Epithelial cell of proximal tubule (primary cell): ENCODE measurements at regions not wholly inside any gene's neighbourhood (a gene's known extent, or its start where the extent isn't known, plus 50 kb on each side); places are given as distances from the start of the nearest gene placed in this dataset.

ENCODE experiments used
- DNase-seq: peaks from one replicate; pipeline ENCODE4 v3.0.0-alpha.2; 2011; ENCODE audit warnings: low read depth
- H3K4me3 ChIP-seq: 2 replicates; pipeline ENCODE4 v1.5.1; 2011; ENCODE audit warnings: low read depth, mild to moderate bottlenecking, low read length
- CTCF ChIP-seq: conservative IDR thresholded peaks from 2 replicates; pipeline ENCODE4 v1.5.1; 2012; ENCODE audit warnings: low read depth, mild to moderate bottlenecking, low read length

DNA sequence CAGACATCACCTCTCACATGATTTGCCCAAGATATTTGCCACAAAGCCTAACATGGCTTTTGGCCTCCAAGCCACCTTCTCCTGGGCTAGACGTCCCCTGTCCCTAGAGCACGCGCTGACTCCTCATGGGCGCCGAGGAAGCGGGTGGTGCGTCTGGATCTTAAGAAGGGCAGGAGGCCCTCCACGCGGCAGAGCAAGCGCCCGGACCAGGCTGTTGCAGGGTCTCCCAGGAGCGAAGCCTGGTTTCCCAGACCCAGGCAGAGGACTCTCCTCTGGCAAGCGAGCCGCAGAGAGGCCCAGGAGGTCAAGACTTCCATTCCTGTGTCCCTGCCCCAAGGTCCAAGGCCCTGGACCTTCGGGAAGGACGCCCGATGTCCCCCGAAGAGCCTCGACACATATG is 101.7 kb upstream of the TTC34 start:
- no peak for TF ChIP-seq CTCF
- no peak overlapping the region for H3K4me3 ChIP-seq
- no peak for DNase-seq

DNA sequence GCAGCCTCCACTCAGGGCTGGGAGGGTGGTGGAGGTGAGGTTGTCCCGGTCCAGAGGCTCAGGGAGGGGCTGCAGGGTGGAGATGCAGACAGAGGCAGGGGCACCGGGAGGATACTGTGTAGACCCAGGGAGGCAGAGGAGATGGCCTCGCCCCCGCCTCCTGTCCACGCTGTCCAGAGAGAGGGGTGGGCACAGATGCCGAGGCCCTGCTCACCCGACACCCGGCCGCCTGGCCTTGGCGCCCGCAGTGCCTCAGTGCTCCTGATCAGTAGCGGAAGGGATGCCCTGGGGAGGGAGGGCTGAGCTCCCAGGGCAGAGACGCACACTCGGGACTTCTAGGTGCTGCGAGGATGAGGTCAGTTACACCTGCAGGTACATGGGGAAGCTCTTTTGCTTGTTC is 102.7 kb upstream of the TTC34 start:
- H3K4me3 ChIP-seq = no peak overlapping the region
- DNase-seq = no peak
- no peak for TF ChIP-seq CTCF

DNA sequence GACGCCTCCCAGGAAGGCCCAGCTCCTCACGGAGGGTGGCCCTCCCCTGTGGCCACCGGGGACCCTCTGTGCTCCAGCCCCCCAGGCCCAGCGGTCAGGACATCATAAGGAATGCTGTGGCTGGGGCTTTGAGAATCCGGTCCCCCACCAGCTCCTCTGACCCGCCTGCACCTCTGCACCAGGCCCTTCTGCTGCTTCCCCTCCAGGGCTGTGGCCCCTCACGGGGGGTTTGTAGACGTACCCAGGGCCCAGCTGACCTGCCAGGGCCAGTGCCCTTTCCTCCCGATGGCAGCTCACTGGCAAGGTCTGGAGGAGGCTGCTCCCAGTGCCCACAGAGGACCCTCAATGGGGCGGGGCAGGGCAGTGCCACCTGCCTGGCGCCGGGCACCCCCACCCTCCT is 103.9 kb upstream of the TTC34 start:
- DNase-seq = no peak
- no peak overlapping the region for H3K4me3 ChIP-seq
- no peak for TF ChIP-seq CTCF

DNA sequence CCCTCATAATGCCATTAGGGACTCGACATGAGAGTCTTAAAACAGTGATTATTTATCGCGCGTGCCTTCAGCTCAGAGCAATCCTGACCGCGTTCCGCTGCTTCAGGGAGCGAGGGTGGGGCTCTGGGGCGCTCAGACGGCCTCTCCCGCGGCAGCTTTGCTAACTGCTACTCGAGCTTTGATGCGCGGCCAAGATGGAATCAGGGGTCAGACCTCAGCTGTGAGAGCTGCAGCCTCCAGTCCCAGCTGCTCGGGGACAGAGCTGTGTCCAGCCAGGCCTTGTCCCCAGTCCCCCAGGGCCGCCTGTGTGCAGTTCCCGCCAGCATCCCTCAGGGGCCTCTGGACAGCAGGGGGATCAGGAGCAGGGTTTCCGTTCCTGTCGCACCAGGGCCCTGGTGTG is 104.6 kb upstream of the TTC34 start:
- no peak for TF ChIP-seq CTCF
- H3K4me3 ChIP-seq = no peak overlapping the region
- no peak for DNase-seq

DNA sequence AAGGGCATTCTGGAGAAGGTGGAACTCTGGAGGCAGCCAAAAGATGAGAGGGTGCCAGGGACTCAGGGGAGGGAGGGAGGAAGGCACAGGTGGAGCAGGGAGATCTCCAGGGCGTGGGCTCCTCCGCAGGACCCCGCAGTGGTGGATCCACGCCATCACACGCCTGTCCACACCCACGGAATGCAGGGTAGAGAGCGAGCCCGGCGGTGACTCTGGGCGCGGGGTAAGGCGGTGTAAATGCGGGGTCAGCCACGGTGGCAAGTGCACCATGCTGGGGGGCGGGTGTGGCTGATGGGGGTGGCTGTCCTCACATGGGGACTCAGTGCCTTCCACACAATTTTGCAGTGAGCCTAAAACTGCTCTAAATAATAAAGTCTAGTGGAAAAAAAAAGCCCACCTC is 105.1 kb upstream of the TTC34 start:
- H3K4me3 ChIP-seq = no peak overlapping the region
- no peak for TF ChIP-seq CTCF
- DNase-seq = no peak

- H3K4me3 ChIP-seq = no peak overlapping the region
- no peak for TF ChIP-seq CTCF
- no peak for DNase-seq
Observed at GRCh38 chr1:2907051-2907450, 105.6 kb upstream of the TTC34 start.

- H3K4me3 ChIP-seq = no peak overlapping the region
- no peak for TF ChIP-seq CTCF
- no peak for DNase-seq
Observed at GRCh38 chr1:2908081-2908480, 106.6 kb upstream of the TTC34 start.
